ENCODE measurements at regions not wholly inside any gene's neighbourhood (a gene's known extent, or its start where the extent isn't known, plus 50 kb on each side); places are given as distances from the start of the nearest gene placed in this dataset.

- Histone ChIP-seq H3K9ac (ENCODE audit: insufficient read depth, low read length) (no peak overlapping the region), H3K36me3 (ENCODE audit: control insufficient read depth, insufficient read depth, low read length) (no peaks in the 10 kb centered on the region), H3K4me1 (ENCODE audit: control insufficient read depth, extremely low read depth, insufficient read depth, low read length) (no peaks in the 10 kb centered on the region), H3K4me2 (ENCODE audit: extremely low read depth, insufficient read depth, low read length) (no peak overlapping the region), H3K4me3 (replicated peaks in 1 of 4; ENCODE audit: control extremely low read depth in 1 of 4, insufficient read depth in 1 of 4, low read depth in 3 of 4, low read length in 4 of 4) (no peak overlapping the region), H2AFZ (ENCODE audit: low read length) (no peak overlapping the region), H3K27me3 (ENCODE audit: control insufficient read depth, insufficient read depth, low read length) (no peaks in the 10 kb centered on the region), H3K79me2 (ENCODE audit: control insufficient read depth, insufficient read depth, low read length) (no peaks in the 10 kb centered on the region), H3K27ac (ENCODE audit: insufficient read depth, low read length) (no peak overlapping the region), H3K9me3 (ENCODE audit: control insufficient read depth, insufficient read depth, low read depth, low read length) (no peaks in the 10 kb centered on the region), H4K20me1 (ENCODE audit: control insufficient read depth, extremely low read depth, insufficient read depth, low read length) (no peaks in the 10 kb centered on the region)
- no peak for DNase-seq (ENCODE audit: low read depth in 2 of 2)
- TF ChIP-seq, protein P1, sequence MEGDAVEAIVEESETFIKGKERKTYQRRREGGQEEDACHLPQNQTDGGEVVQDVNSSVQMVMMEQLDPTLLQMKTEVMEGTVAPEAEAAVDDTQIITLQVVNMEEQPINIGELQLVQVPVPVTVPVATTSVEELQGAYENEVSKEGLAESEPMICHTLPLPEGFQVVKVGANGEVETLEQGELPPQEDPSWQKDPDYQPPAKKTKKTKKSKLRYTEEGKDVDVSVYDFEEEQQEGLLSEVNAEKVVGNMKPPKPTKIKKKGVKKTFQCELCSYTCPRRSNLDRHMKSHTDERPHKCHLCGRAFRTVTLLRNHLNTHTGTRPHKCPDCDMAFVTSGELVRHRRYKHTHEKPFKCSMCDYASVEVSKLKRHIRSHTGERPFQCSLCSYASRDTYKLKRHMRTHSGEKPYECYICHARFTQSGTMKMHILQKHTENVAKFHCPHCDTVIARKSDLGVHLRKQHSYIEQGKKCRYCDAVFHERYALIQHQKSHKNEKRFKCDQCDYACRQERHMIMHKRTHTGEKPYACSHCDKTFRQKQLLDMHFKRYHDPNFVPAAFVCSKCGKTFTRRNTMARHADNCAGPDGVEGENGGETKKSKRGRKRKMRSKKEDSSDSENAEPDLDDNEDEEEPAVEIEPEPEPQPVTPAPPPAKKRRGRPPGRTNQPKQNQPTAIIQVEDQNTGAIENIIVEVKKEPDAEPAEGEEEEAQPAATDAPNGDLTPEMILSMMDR (conservative IDR thresholded peaks at IDR 0.05 in 1 of 2, IDR thresholded peaks at IDR 0.05 in 1 of 2; ENCODE audit: low read depth in 1 of 2, low read length in 2 of 2): no peak
- no peak for TF ChIP-seq EZH2 (IDR thresholded peaks at IDR 0.05; ENCODE audit: low read length, missing control alignments)
These were observed 250.6 kb downstream of the NFKBIZ start for GRCh38 chr3:102099913-102100312.

DNA sequence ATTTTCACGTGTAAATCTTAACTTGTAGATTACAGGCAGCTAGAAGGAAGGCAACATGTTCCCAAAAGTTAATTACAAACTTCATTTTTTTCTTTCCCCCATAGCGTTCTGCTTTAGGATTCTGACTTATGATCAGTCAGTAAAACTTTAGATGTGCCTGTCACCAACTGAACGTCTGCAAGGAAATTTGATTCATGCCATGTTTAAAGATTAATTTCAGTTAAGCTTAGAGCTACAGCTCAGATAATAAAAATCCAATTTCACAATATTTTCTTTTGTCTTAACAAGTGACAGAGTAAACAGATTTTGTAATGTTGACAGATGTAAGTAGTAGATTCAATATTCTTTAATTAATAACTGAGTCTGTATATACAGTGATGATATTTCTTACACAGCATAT lies 253.1 kb downstream of the NFKBIZ start:
- TF ChIP-seq, protein P1 (conservative IDR thresholded peaks at IDR 0.05 in 1 of 2, IDR thresholded peaks at IDR 0.05 in 1 of 2; ENCODE audit: low read depth in 1 of 2, low read length in 2 of 2): no peak
- no peak for TF ChIP-seq EZH2 (IDR thresholded peaks at IDR 0.05; ENCODE audit: low read length, missing control alignments)
- H3K4me1 ChIP-seq (ENCODE audit: control insufficient read depth, extremely low read depth, insufficient read depth, low read length): no peaks in the 10 kb centered on the region
- no peaks in the 10 kb centered on the region for H3K36me3 ChIP-seq (ENCODE audit: control insufficient read depth, insufficient read depth, low read length)
- H3K9ac ChIP-seq (ENCODE audit: insufficient read depth, low read length): no peak overlapping the region
- H3K79me2 ChIP-seq (ENCODE audit: control insufficient read depth, insufficient read depth, low read length): no peaks in the 10 kb centered on the region
- no peak overlapping the region for H3K4me2 ChIP-seq (ENCODE audit: extremely low read depth, insufficient read depth, low read length)
- no peaks in the 10 kb centered on the region for H3K27me3 ChIP-seq (ENCODE audit: control insufficient read depth, insufficient read depth, low read length)
- no peak for DNase-seq (ENCODE audit: low read depth in 2 of 2)
- H3K27ac ChIP-seq (ENCODE audit: insufficient read depth, low read length): no peak overlapping the region
- H3K9me3 ChIP-seq (ENCODE audit: control insufficient read depth, insufficient read depth, low read depth, low read length): no peaks in the 10 kb centered on the region
- no peak overlapping the region for H3K4me3 ChIP-seq (replicated peaks in 1 of 4; ENCODE audit: control extremely low read depth in 1 of 4, insufficient read depth in 1 of 4, low read depth in 3 of 4, low read length in 4 of 4)
- H4K20me1 ChIP-seq (ENCODE audit: control insufficient read depth, extremely low read depth, insufficient read depth, low read length): no peaks in the 10 kb centered on the region
- no peak overlapping the region for H2AFZ ChIP-seq (ENCODE audit: low read length)

GRCh38 chr3:102104033-102104432 lies 254.7 kb downstream of the NFKBIZ start:
- H3K79me2 ChIP-seq (ENCODE audit: control insufficient read depth, insufficient read depth, low read length): no peaks in the 10 kb centered on the region
- no peak overlapping the region for H3K4me2 ChIP-seq (ENCODE audit: extremely low read depth, insufficient read depth, low read length)
- no peaks in the 10 kb centered on the region for H4K20me1 ChIP-seq (ENCODE audit: control insufficient read depth, extremely low read depth, insufficient read depth, low read length)
- peak in 1 of 2 donors; percentile 9 for DNase-seq (ENCODE audit: low read depth in 2 of 2)
- H3K9me3 ChIP-seq (ENCODE audit: control insufficient read depth, insufficient read depth, low read depth, low read length): no peaks in the 10 kb centered on the region
- no peaks in the 10 kb centered on the region for H3K27me3 ChIP-seq (ENCODE audit: control insufficient read depth, insufficient read depth, low read length)
- TF ChIP-seq, protein P1 (conservative IDR thresholded peaks at IDR 0.05 in 1 of 2, IDR thresholded peaks at IDR 0.05 in 1 of 2; ENCODE audit: low read depth in 1 of 2, low read length in 2 of 2): no peak
- no peak for TF ChIP-seq EZH2 (IDR thresholded peaks at IDR 0.05; ENCODE audit: low read length, missing control alignments)
- no peak overlapping the region for H3K4me3 ChIP-seq (replicated peaks in 1 of 4; ENCODE audit: control extremely low read depth in 1 of 4, insufficient read depth in 1 of 4, low read depth in 3 of 4, low read length in 4 of 4)
- no peaks in the 10 kb centered on the region for H3K4me1 ChIP-seq (ENCODE audit: control insufficient read depth, extremely low read depth, insufficient read depth, low read length)
- no peak overlapping the region for H3K27ac ChIP-seq (ENCODE audit: insufficient read depth, low read length)
- H3K36me3 ChIP-seq (ENCODE audit: control insufficient read depth, insufficient read depth, low read length): no peaks in the 10 kb centered on the region
- no peak overlapping the region for H2AFZ ChIP-seq (ENCODE audit: low read length)
- H3K9ac ChIP-seq (ENCODE audit: insufficient read depth, low read length): no peak overlapping the region

Data from fibroblast of lung (primary cell).